ENCODE measurements at regions not wholly inside any gene's neighbourhood (a gene's known extent, or its start where the extent isn't known, plus 50 kb on each side); places are given as distances from the start of the nearest gene placed in this dataset.
A peak's percentile ranks its signal among the peaks of the same experiment; 100 is the strongest.

DNA sequence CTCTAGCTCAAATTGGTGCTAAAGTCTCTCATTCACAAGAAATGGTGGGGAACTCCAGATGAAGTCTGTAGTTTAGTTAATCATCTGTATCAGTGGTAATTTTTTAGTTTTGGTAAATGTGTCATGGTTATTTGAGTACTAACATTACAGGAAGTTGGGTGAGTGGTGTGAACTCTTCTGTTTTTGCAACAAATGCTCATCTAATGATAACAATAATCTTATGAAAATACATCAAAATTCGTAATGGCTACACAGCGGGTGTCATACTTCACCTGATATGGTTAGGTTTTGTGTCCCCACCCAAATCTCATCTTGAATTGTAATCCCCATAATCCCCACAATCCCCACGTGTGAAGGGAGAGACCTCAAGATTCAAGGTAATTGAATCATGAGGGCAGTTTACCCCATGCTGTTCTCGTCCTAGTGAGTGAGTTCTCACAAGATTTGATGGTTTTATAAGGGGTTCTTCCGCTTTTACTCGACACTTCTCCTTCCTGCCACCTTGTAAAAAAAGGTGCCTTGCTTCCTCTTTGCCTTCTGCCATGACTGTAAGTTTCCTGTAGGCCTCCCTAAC lies 209.3 kb upstream of the FOXN3 start:
- no peak for DNase-seq

DNA sequence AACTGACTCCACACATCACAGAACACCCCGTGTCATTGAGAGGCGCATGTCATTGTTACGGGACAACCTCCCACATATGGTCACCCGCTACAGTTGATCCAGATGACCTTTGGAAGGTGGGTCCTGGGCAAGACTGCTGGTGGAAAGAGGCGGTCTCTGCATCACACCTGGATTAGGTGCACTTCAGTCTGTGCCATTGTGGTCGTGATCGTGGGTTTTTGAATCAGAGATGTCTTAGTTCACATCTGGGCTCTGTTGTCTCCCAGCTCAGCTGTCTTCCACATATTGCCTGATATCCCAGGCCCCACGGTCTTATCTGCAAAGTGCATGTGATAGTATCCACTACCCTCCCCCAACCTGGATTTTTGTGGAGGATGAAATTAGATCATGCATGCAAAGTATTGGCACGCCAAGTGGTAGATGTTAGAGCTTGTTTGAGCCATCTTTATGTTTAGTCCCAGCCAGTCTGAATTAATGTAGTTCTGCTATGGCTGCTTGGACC lies 208.7 kb upstream of the FOXN3 start:
- DNase-seq: no peak

DNA sequence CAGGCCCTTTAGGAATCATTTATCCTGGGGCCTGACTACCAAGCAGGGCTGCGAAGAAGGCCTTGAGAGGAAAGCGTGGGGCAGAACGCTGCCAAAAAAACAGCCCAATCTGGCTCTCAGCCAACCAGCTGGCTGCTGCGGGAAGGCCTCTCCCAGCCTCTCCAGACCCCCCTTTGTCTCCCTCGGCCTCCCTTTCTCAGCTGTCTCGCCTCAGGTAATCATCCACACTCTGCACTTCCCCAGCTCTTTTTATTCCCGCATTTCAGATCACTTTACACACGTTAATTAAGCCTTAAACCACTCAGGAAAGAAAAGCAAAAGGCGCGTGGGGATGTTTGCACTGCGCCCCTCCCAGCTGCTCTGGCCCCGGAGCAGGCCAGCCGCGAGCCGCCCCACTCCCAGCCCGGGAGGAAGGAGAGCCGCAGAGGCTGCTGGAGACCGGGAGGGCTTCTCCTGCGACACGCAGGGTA lies 208.2 kb upstream of the FOXN3 start:
- no peak for DNase-seq

DNA sequence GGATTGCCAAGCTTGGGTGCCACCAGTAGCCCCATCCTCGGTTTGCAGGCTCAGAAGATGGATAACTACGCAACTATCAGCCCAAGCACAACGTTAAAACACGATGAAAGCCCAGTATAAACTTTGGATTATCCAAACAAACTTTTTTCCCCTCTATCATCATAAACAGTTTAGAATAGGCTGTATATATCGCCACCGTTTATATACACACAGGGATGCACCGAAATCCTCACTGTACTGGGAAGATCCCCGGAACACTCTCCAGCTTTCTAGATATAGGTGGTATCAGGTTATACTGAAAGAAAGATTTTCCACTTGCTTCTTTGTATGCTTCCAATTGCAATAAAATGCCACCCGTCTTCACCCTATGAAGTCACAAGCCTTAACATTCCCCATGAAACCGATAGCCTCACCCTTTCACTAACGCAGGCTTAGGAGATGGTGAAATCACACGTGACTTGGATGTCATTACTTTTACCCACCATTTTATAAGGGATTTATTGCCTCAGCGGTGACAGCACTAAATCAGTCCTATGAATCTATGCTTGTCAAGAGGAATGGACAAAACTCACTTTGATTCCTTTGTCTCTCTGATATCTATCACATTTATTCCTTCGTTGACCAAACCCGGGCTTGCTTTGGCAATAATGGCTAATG lies 207.6 kb upstream of the FOXN3 start:
- no peak for DNase-seq

DNA sequence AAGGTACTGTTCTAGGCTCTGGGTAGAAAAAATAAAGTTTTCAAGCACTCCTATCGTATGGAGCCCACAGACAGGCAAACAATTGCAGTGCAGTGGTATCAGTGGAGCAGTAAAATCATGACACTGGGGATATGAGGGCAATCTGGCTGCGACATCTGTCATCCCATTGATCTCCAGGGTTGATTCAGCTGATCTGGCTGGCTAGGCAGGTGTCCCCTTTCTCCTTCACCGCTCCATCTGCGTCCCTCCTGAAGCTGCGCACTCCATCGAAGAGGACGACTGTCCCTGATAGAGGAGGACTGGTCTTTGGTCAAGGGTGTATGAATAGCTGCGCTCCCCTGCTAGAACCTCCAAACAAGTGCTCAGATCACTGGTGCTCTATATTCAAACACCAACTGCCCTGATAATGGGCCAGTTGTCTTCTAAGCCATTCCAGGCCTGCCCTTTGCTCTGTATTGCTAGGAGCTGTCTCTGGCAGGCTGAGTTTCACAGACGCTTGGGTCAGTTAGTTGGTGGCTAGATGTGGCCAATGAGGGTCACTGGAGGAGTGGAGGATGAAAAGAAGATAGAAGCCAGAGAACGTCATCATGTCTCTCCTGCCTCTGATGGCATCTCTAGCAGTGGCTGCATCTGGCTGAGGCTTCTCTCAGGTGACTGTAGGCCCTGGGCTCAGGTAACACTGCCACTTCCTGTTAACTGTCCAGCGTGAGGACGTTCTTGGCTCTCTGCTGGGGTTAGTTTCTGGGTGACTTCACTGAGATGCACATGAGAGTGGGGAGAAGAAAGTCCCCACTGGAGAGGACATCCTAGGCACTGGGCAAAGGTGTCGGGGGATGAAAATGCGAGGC lies 205.0 kb upstream of the FOXN3 start:
- no peak for DNase-seq

DNA sequence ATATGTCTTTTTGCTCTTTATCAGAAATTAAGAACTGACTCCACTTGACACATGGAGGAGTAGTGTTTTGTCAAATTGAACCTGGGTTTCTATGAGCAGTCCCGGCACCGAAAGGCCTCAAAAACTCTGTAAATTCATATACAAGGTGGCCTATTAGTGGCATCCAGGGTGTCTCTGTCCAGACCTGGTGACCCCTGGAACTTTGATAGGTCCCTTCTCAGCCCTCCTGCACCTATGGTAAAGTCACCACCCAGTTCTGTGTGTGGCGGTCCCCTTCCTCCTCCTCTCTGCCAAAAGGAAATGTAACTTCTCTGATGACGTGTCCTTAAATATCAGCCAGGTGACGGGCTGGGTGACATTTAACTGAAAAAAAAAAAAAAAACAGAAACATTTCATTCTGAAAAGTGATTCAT lies 204.0 kb upstream of the FOXN3 start:
- no peak for DNase-seq

DNA sequence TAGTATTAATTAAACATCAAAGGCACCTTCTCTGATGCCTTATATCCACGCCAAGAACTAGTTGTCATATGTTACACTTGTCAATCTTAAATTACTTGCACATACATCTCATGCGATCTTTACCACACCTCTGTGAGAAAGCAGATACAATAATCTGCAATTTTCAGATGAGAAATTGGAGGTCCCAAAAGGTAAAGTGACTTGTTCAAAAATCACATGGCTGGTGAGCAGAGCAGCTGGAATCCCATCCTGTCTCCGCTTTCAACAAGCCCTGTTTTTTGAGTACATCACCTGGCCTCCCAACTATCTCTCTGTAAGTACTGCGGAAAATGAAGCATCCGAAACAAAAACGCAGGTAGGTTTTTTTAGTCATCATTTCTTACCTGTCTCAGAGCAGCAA lies 203.4 kb upstream of the FOXN3 start:
- DNase-seq: no peak

DNA sequence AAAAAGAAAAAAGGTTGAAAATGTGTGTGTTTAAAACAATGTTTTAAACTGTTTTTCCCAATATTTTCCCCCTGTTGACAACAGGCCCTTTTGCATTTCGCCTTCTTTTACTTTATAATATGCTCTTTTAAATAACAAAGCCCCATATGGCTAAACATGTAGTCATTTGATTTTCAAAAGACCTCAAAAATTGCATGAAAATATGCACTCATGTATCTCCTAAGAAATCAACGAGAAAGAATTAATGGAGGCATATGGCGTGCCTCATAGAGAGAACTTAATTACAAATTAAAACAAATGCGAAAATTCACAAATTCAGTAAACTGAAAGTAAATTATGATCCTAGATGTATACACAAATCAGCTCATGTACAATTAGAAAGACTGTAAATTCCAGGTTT lies 202.6 kb upstream of the FOXN3 start:
- peak; percentile 11 to 42 for DNase-seq

DNA sequence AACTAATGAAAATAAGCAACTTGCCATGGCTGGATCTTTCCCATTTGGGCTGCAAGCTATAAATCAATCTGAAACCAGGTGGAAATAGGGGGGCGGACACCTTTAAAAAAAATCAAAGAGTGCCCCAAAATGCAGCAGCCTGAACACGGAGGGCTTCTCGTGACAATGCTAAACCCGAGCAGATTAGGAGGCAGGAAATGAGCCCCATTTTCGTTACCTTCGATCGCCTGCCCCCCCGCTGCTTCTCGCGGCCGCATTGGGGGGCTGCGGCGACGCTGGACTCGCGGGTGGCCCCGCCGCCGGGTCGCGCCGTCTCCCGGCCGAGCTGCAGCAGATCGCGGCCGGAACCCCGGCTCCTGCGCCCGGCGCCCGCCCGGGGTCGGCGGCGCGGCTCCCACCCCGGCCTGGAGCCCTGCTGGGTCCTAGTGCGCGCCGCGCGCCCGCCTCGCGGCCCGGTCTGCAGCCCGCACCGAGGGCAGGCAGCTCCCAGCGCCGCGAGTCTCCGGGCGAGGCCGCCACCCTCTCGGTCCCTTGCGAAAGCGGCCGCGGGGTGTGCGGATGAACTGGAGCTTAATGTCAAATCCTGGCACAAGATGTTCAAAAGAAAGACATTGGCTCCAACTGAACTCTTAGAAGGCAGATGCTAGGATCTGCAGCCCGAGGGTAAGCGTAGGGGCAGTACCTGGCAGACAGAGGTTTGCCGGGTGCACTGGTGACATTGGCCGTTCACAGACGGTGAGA lies 201.9 kb upstream of the FOXN3 start:
- peak; percentile 52 to 53 for DNase-seq

DNA sequence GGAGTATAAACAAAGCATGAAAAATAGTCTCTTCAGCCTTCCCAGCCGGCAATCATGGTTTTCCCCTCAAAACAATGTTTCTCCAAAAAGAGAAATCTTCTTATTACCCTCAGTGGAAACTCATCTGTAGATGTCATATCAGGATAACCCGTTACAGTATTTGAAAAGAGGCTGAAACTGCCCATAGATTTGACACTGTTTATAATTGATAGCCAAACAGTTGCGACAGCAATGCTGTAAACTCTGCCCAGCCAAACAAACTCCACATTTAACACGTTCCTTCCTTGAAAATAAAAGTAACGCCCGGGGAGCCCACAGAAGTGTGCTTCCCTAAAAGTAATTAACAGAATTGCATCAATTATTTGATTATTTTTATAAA lies 201.3 kb upstream of the FOXN3 start:
- DNase-seq: peak in 1 of 2 donors; percentile 33

DNA sequence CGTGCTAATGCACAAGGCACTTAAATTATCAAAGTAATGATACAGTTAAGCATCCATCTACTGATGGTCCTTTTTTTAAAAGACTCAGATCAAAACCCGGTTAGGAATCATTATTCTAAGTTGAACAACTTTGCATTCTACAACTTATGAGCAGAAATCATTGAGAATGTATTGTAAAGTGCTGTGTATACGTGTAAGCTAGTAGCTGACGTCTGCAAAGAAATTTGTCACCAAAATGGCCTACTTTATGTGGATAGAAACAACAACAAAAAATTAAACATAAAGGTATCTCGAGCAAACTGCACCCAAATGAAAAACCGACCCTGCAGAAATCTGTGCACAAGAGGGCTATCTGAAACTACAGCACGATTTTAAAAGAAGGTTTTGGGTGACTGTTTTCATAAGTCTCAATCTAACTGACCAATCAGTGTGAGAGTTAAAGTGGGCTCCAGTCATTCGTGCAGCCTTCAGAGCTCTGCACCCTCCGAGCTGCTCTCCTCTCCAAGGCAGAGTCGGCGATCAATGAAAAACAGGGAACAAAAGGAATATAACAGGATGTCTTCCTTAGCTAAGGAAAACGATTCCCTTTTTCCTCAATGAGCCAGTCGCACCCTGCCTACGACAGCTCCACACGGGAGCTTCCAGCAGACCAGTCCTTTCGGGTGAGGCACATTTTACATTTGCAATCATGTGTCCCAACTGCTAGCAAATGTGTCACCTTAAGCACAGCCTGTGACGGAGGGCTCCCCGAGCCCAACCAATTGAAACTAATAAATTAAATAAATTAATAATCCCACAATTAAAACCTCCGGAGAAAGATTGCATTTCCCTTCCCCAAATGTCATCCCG lies 200.7 kb upstream of the FOXN3 start:
- peak; percentile 31 to 56 for DNase-seq

DNA sequence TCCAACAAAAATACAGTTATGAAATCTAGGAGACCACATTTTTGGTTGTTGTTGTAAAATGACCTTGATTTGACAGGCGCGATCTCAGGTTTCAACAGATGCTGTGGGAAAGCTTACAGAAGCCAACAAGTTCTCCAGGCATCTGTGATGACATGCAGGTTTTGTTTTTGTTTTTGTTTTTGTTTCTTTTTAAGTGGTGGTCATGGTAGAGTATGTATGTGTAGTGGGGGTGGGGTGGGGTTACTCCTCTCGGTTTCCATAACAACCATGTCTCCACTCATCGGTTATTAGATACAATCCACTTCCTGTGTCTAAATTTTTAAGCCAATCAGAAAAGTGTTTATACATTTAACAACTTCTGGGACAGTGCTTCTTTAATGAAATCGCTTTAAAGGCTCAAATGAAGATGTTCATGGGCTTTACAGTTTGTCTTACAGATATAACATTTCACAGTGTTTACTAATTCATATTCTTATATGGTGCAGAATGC lies 199.9 kb upstream of the FOXN3 start:
- peak in 1 of 2 donors; percentile 14 for DNase-seq

DNA sequence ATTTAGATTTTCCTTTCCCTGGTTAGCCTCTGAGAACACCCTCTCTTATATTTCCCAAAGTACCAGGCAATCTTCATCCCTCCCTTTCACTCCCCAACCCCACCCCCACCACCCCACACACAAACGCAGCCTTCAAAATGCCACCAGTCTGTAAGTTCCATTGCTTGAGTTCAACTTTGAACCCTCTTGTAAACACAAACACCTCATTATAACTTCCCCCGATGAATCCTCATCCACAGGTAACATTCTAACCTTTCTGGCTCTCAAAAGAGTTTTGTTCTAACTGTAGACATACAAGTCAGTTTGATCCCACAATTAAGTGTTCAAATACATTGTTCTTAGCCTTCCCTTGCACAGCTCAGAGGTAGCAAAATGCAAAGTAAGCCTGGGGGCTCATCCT lies 199.4 kb upstream of the FOXN3 start:
- DNase-seq: no peak

DNA sequence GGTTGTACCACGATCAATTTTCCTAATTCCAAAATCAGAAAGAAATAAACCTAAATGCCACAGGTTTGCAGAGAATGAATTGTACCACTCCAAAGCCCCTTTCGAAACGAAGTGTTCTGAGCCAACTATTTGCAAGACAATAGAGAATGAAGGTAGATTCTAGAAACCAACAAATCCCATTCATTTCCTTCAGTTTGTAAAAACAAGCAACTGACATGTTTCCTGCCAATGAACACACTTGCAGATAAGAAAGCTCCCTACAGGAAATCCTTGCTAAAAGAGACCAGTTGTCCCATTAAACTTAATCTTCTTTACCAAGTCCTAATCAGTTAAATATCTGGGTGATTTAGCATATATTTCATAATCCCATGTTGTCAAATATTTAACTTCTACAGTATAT lies 198.4 kb upstream of the FOXN3 start:
- DNase-seq: no peak

DNA sequence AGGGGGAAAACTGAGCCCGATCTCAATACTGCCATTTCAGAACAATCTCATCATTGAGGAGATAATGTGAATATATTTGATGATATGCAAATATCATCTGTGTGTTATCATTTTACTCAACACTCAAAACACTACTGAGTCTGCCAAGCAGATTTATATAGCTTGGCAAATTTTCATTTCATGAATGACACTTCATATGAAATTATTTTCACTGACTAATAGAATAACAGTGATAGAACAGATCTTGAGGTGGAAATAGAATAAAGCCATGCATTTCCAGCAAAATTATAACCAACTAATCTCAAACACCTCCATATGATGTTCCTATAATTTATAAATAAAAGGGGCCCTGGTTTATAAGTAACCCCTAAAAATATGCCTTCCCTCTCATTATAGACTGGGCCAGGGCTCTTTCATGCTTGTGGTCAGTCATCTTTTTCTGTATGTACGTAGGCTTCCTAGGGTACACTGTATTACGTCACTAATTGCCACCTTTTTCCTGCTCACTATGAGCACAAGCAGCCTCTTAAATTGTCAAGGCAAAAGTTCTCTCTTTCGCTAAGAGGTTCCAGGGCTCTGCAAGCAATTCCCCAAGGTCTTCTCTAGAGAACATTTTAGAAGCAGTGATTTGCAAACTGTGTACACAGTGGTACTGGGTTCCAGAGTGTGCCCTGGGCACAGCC lies 197.1 kb upstream of the FOXN3 start:
- DNase-seq: no peak

DNA sequence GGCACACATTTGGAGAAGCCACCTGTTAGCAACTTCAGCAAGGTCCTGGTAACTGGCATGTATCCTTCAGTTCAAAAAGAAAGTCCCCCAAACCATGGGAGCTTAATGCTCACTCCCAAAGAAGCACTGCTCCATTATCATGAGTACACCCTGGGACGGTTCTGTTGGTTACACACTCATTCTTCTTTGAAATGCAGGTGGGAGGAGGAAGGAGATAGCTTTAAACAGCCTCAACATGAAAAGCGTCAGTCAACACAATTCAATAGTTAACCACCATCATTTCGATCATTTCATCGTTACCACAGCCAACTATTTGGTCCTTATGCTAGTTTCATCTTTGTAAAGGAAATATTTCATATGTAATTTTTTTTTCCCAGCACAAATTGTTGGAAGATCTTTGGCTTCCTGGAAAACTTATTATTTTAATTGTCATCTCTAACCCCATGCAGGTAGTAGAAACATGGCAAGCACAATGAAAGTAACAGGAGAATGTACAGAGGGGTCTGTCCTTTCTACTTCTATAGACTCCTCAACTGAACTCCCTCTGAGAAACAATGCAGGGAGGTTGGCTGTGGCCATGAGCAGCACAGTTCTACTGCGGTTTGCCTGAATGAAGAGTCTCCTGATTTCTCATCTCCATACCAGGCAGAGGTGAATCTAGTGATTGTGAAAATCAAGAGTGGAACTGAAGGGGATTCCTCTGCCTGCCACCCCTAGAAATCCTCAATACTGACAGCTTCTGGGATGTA lies 196.4 kb upstream of the FOXN3 start:
- DNase-seq: no peak

DNA sequence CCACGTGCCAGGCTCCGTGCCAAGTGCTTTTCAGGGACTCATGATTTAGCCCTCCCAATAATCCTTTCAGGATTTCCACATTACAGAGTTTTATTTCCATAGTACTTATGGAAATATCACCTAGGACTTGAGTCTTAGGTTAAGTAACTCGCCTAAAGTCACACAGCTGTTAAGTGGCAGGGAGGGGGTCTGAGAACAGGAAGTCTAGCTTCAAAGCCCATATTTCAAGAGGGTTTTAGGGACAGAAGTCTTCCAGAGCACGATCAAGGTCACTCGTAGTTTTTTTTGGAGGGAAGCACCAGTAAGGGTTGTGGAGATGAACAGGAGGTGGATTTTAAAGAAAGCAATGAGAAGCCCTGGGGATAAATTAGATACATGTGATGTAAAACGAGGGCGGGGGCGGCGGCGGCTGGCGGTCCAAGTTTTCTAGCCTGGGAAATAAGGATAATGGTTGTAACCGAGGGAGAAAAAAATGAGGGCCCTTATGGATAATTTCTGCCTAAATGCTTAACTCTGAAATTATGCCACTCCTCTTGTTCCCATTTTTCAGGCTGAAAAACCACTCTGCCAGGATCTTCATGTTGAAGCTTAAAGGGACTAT lies 192.6 kb upstream of the FOXN3 start:
- DNase-seq: no peak

DNA sequence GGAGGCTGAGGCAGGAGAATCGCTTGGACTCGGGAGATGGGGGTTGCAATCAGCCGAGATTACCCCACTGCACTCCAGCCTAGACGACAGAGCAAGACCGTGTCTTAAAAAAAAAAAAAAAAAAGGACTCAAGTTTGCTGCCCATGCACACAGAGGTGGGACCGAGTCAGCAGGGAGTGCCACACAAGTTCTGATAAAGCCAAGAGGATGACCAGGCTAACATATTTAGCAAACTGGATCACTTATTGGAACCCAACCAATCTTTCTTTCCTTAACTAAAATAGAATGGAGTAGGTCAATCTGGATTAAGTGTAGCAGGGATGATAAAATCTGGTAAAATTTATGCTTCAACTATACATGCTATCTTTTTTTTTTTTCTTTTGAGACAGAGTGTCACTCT lies 190.4 kb upstream of the FOXN3 start:
- DNase-seq: no peak

DNA sequence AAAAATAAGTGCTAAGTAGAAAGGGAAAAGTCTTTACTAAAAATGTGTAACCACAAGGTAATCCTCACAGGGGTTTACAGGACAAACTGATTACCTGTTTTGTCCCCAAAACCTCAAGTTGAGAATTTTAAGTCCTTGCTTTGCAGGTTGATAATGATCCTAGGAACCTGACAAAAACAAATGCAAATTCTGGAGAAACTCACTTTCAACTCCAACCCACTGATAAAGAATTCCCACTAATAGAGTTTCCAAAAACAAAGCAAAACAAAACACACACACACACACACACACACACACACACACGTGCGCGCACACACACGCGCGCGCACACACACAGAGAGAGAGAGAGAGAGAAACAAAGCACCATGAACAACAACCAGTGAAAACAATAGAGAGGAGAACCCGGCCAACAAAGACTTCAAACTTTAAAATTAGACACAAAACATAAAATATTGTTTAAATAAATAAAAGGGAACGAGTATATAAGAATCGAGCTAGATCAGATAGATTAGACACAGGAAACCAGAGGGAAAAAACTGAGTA lies 187.0 kb upstream of the FOXN3 start:
- no peak for DNase-seq
